HG03521 (cell line): ENCODE measurements at regions not wholly inside any gene's neighbourhood (a gene's known extent, or its start where the extent isn't known, plus 50 kb on each side); places are given as distances from the start of the nearest gene placed in this dataset.
A peak's percentile ranks its signal among the peaks of the same experiment; 100 is the strongest.

Source experiments
- ATAC-seq: cut with Tn5 transposase; IDR thresholded peaks from one replicate; pipeline ENCODE4 v1.9.1; 2021; ENCODE audit warnings: mild to moderate bottlenecking, moderate library complexity; ENCODE audit not compliant: unreplicated experiment

- ATAC-seq, result no peak
These were observed 165.4 kb upstream of the PLEKHG7 start for GRCh38 chr12:92537290-92537960.

- ATAC-seq, result no peak
These were observed 166.8 kb upstream of the PLEKHG7 start for GRCh38 chr12:92535961-92536360.

- no peak for ATAC-seq
These were observed 169.4 kb upstream of the PLEKHG7 start for GRCh38 chr12:92533280-92533890.

GRCh38 chr12:92530706-92531105 is 172.1 kb upstream of the PLEKHG7 start:
- ATAC-seq, result no peak

GRCh38 chr12:92529944-92530343 is 172.8 kb upstream of the PLEKHG7 start:
- ATAC-seq, result no peak

- peak; percentile 50 for ATAC-seq
These were observed 174.2 kb upstream of the PLEKHG7 start for GRCh38 chr12:92528586-92528985.

- no peak for ATAC-seq
These were observed 174.7 kb upstream of the PLEKHG7 start for GRCh38 chr12:92528097-92528496.

- no peak for ATAC-seq
These were observed 178.3 kb upstream of the PLEKHG7 start for GRCh38 chr12:92524489-92524888.

- no peak for ATAC-seq
These were observed 182.3 kb upstream of the PLEKHG7 start for GRCh38 chr12:92520511-92520910.

GRCh38 chr12:92519284-92519683 is 183.5 kb upstream of the PLEKHG7 start:
- ATAC-seq, result no peak

GRCh38 chr12:92518071-92518470 is 184.7 kb upstream of the PLEKHG7 start:
- no peak for ATAC-seq

- no peak for ATAC-seq
These were observed 186.6 kb upstream of the PLEKHG7 start for GRCh38 chr12:92516277-92516600.

GRCh38 chr12:92513231-92513730 is 189.5 kb upstream of the PLEKHG7 start:
- no peak for ATAC-seq

GRCh38 chr12:92511786-92512185 is 191.0 kb upstream of the PLEKHG7 start:
- no peak for ATAC-seq

GRCh38 chr12:92509156-92509738 is 193.5 kb upstream of the PLEKHG7 start:
- no peak for ATAC-seq

GRCh38 chr12:92506891-92507290 is 195.9 kb upstream of the PLEKHG7 start:
- no peak for ATAC-seq

GRCh38 chr12:92506460-92506859 is 196.3 kb upstream of the PLEKHG7 start:
- ATAC-seq, result no peak

GRCh38 chr12:92505254-92506231 is 197.2 kb upstream of the PLEKHG7 start:
- ATAC-seq, result no peak

- ATAC-seq, result no peak
These were observed 198.2 kb upstream of the PLEKHG7 start for GRCh38 chr12:92504594-92504981.

- no peak for ATAC-seq
These were observed 198.7 kb upstream of the PLEKHG7 start for GRCh38 chr12:92503971-92504593.
